NT2/D1 (cell line): ENCODE measurements at regions not wholly inside any gene's neighbourhood (a gene's known extent, or its start where the extent isn't known, plus 50 kb on each side); places are given as distances from the start of the nearest gene placed in this dataset.
"Not testable (repeated sequence)": the region's sequence is repeated elsewhere in the genome, so short reads cannot be mapped to it uniquely, and the experiment has no call there.

Experiments
- DNase-seq: peaks from one replicate; pipeline ENCODE4 v3.0.0-alpha.2; 2011; ENCODE audit warnings: low read depth, low spot score
- H3K27me3 ChIP-seq: 2 replicates; pipeline ENCODE4 v1.6.0; 2011; ENCODE audit warnings: mild to moderate bottlenecking; ENCODE audit not compliant: insufficient read length, insufficient read depth
- H3K36me3 ChIP-seq: 2 replicates; pipeline ENCODE4 v1.6.1; 2011; ENCODE audit warnings: mild to moderate bottlenecking, low read length, mixed read lengths; ENCODE audit not compliant: insufficient read depth, insufficient read length
- H3K4me1 ChIP-seq: 2 replicates; pipeline ENCODE4 v1.5.1; 2011; ENCODE audit not compliant: insufficient read depth, insufficient read length
- H3K4me3 ChIP-seq: 2 replicates; pipeline ENCODE4 v1.5.1; 2011; ENCODE audit warnings: low read depth; ENCODE audit not compliant: insufficient read length
- H3K9ac ChIP-seq: 2 replicates; pipeline ENCODE4 v1.6.0; 2011; ENCODE audit warnings: low read depth; ENCODE audit not compliant: insufficient read length
- H3K9me3 ChIP-seq: 2 replicates; pipeline ENCODE4 v1.5.1; 2011; ENCODE audit warnings: mild to moderate bottlenecking, low read length; ENCODE audit not compliant: insufficient read depth
- SUZ12 ChIP-seq: IDR thresholded peaks from 2 replicates; pipeline ENCODE4 v1.6.1; 2011; ENCODE audit not compliant: insufficient read length, insufficient read depth; ENCODE audit errors: extremely low read depth
- YY1 ChIP-seq: IDR thresholded peaks from 2 replicates; pipeline ENCODE4 v1.6.1; 2011; ENCODE audit not compliant: insufficient read length, insufficient read depth
- ZNF274 ChIP-seq: IDR thresholded peaks from 2 replicates; pipeline ENCODE4 v1.6.1; 2011; ENCODE audit warnings: mild to moderate bottlenecking, low read depth, low read length

DNA sequence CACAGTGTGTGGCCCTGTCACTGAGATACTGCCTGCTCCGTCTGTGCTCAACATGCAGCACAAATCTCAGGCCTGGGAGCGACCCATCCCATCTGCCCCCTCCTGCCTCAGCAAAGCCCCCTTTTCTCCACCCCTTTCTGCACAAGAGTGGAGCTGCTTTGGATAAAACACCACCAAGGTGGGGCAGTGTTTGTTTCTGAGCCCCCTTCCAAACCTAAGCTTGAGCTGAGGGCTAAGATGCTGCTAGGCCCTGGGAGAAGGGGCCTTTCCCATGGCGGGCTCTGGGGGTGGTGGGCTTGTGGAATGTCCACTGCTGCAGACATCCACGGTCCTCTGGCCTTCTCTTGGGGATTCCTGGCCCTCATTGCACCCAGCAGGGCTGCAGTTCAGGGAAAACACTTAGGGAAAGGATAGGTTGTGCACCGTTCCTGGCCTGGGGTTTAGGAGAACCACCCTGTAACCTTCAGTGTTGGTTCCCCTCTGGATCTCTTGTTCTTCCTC, 594.1 kb downstream of the TBC1D22A start:
- Histone ChIP-seq H3K27me3 (no peaks in the 10 kb centered on the region), H3K9ac (no peak overlapping the region), H3K4me3 (no peak overlapping the region), H3K9me3 (peaks cover 10% of the 10 kb centered on the region; the same call in 1 of the 2 replicates), H3K4me1 (no peaks in the 10 kb centered on the region), H3K36me3 (no peaks in the 10 kb centered on the region)
- TF ChIP-seq ZNF274: no peak
- no peak for TF ChIP-seq YY1
- no peak for TF ChIP-seq SUZ12
- no peak for DNase-seq

DNA sequence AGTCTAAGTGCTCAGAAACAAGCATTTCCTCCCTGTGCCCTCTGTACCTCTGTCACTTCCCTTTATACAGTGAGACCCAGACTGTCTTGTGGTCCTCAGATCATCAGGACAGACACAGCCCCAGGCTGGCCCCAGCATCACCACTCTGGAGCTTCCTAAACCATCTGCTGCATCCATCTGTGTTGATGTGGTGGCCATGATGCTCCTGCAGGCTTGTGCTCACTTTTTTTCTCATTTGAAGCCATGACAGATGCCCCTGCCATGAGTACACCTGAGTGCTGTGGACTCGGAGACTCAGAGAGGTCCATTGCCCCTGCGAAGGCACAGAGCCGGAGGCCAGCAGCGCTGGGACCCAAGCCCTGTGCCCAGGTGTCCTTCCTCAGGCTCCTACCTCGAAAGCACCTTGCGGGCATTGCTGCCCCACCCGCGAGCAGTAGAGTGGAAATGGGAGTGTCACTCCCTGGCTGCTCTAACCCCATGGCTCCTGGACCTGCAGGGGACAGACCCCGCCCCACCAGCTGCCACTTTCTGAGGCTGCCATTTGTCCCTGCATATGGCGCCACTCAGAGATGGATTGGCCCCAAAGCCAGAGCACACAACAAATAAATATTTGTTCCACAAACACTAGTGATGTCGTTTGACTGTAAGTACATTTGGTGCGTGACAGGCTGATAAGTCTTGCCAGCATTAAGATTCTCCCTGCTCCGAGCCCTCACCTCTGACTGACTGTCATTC, 593.5 kb downstream of the TBC1D22A start:
- no peak for TF ChIP-seq YY1
- no peak for TF ChIP-seq ZNF274
- peaks cover 12% of the 10 kb centered on the region; the same call in 1 of the 2 replicates for H3K9me3 ChIP-seq
- DNase-seq: no peak

DNA sequence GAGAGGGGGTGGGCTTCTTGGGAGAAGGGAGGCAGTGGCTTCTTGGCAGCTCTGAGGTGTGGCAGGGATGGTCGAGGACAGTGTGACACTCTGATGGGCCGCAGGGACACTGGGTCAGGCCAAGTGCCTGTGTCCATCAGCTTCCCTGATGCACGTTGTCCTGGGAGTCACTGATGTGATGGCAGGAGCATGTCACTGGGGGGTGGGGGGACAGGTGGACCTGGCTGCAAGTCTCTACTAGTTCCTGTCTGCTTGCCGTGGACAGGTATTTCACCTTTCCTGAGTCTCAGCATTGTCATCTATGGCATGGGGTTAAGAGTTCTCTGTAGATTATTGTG, 592.9 kb downstream of the TBC1D22A start:
- no peak for DNase-seq
- TF ChIP-seq ZNF274 (no peak), YY1 (no peak), SUZ12 (no peak)
- H3K9me3 ChIP-seq: peaks cover 12% of the 10 kb centered on the region; the same call in 1 of the 2 replicates

More for the DNA sequence above, 593.5 kb downstream of the TBC1D22A start:
- H3K4me3 ChIP-seq: no peak overlapping the region
- no peaks in the 10 kb centered on the region for H3K27me3 ChIP-seq
- H3K9ac ChIP-seq: no peak overlapping the region
- no peaks in the 10 kb centered on the region for H3K4me1 ChIP-seq
- no peaks in the 10 kb centered on the region for H3K36me3 ChIP-seq

DNA sequence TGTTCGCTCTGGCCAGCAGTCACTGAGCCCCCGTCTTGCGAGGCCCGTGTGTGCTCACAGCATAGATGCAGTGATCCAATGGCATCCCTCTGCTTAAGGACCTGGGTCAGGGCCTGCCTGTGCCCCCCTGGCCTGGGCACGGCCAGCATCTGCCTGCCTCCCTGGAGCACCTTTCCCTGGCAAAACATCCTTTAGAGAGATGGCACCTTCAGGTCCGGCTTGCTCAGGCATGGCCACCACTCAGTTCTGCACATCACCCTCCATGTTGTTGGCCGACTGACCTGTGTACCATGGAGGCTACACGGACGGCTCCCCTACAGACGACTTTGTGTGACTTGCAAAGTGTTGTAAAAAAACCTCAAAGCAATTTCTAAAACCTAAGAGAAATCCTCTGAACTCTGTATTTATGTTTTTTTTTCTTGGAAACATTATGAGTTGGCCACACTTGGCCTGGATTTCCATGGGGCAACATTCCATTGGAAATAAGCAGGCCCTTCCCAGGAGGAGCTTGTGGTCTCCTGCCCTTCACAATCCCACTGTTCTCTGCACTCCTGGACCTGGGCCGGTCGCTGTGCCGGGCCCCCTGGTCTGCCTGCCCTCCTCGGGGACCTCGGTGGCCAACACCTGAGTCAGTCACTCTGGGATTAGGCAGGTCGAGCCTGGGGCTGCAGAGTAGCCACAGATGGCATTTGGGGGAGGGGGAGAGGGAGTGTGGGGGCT, 592.4 kb downstream of the TBC1D22A start:
- DNase-seq: no peak

More for the DNA sequence above, 592.9 kb downstream of the TBC1D22A start:
- Histone ChIP-seq H3K9ac (no peak overlapping the region), H3K4me3 (no peak overlapping the region), H3K36me3 (no peaks in the 10 kb centered on the region), H3K4me1 (no peaks in the 10 kb centered on the region), H3K27me3 (no peaks in the 10 kb centered on the region)

DNA sequence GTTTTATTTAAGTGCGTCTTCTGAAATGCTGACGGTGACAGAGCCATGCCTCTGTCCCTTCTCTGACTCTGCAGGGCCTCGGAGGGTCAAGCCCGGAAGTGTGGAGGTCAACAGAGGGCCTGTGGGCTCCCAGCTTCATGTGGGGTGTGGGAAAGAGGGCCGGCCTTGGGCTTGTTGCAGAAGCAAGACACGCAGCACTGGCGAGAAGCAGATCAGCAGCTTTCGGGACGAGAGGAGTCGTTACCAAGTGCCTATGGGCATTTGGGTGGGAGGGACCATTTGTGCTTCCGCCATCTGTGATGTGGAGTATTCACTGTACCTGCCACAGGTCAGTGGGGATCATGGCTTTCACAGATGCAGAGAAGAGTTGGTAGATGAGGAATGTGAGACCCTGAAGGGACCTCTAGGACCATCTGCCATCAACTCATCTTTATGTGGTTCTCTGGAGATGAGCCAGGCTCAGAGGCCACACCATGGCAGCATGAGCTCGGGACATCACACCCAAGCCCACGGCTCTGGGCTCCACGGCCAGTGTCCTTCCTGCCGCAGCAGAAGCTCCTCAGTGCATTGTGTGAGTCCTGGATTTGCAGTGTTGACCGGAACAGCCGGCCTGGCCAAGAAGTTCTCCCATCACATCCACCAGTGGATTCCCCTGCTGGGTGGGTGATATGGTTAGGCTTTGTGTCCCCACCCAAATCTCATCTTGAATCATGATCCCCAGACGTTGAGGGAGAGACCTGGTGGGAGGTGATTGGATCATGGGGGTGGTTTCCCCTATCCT, 590.7 kb downstream of the TBC1D22A start:
- no peaks in the 10 kb centered on the region for H3K27me3 ChIP-seq
- no peaks in the 10 kb centered on the region for H3K4me1 ChIP-seq
- peaks cover 12% of the 10 kb centered on the region; the same call in 1 of the 2 replicates for H3K9me3 ChIP-seq
- no peak overlapping the region for H3K4me3 ChIP-seq
- no peaks in the 10 kb centered on the region for H3K36me3 ChIP-seq
- DNase-seq: no peak
- TF ChIP-seq ZNF274: no peak
- TF ChIP-seq SUZ12: no peak
- TF ChIP-seq YY1: no peak
- no peak overlapping the region for H3K9ac ChIP-seq

More for the DNA sequence above, 592.4 kb downstream of the TBC1D22A start:
- H3K4me3 ChIP-seq: no peak overlapping the region
- no peaks in the 10 kb centered on the region for H3K27me3 ChIP-seq
- no peak overlapping the region for H3K9ac ChIP-seq
- H3K9me3 ChIP-seq: peaks cover 12% of the 10 kb centered on the region; the same call in 1 of the 2 replicates
- no peaks in the 10 kb centered on the region for H3K4me1 ChIP-seq
- TF ChIP-seq ZNF274 (no peak), SUZ12 (no peak), YY1 (no peak)
- H3K36me3 ChIP-seq: no peaks in the 10 kb centered on the region

DNA sequence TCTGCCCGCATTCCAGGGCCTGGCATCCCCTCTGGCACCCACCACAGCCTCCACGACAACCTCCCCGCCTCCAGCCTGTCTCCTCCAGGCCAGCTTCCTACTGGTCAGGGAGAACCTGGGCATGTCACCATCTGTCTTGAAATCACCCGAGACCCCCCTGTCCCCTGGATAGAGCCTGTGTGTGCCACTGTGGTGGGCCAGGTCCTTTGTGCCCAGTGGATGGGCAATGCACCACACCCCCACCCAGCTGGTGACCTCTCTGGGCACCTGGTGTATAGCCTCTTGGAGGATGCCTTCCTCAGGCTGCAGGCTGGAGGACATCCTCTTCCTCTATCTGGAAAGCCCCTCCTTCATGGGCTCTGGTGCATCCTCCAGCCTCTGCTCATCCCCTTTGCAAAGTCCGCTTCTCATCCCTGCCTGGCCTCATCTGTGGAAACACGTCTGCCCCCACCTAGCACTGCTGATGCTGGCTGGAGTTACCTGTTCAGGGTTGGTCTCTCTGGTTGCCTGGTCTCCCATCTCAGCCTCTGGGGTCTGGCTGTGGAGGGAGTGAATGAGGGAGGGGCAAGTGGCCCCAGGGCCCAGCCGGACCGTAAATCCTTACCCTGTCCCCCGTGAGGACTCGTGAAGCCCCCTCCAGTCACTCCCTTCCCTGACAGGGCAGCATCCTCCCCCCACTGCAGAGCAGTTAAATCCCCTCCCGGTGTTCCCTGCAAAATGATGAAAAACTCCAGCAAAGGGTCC, 589.6 kb downstream of the TBC1D22A start:
- no peak for DNase-seq
- no peaks in the 10 kb centered on the region for H3K27me3 ChIP-seq
- TF ChIP-seq SUZ12 (no peak), YY1 (no peak), ZNF274 (no peak)
- peaks cover 12% of the 10 kb centered on the region; the same call in 1 of the 2 replicates for H3K9me3 ChIP-seq
- no peak overlapping the region for H3K4me3 ChIP-seq
- no peaks in the 10 kb centered on the region for H3K36me3 ChIP-seq
- H3K4me1 ChIP-seq: no peaks in the 10 kb centered on the region
- no peak overlapping the region for H3K9ac ChIP-seq

DNA sequence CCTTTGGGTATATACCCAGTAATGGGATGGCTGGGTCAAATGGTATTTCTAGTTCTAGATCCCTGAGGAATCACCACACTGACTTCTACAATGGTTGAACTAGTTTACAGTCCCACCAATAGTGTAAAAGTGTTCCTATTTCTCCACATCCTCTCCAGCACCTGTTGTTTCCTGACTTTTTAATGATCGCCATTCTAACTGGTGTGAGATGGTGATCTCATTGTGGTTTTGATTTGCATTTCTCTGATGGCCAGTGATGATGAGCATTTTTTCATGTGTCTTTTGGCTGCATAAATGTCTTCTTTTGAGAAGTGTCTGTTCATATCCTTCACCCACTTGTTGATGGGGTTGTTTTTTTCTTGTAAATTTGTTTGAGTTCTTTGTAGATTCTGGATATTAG, 583.8 kb downstream of the TBC1D22A start:
- not testable (repeated sequence) for H3K36me3 ChIP-seq, H3K4me1 ChIP-seq, H3K9me3 ChIP-seq, H3K9ac ChIP-seq, DNase-seq, H3K4me3 ChIP-seq, H3K27me3 ChIP-seq
